Endothelial cell of umbilical vein (primary cell): ENCODE measurements at regions not wholly inside any gene's neighbourhood (a gene's known extent, or its start where the extent isn't known, plus 50 kb on each side); places are given as distances from the start of the nearest gene placed in this dataset.

ENCODE experiments used
- BruUV-seq: library from RNA; stranded (reverse); fragments of 400-500 nt; replicated peaks from 2 replicates; lab custom pipeline; 2021; lab: Mats Ljungman, UMichigan
- CTCF ChIA-PET: fragments of 300-600, 350-600 bp; sonication (Branson Sonifier 250); formaldehyde crosslinking; loops from one replicate; lab custom pipeline; 2021; ENCODE audit warnings: antibody characterized with exemption, inconsistent platforms; lab: Charles Lee
- POLR2A ChIA-PET: fragments of 300-600, 350-600 bp; sonication (Branson Sonifier 250); formaldehyde crosslinking; loops from one replicate; lab custom pipeline; 2021; ENCODE audit warnings: antibody characterized with exemption, inconsistent platforms; lab: Charles Lee
- DNase-seq: peaks from one replicate; pipeline ENCODE4 v3.0.0-alpha.2; 2011; ENCODE audit warnings: low read depth, low spot score
- FAIRE-seq: peaks from 2 replicates; lab custom pipeline; 2011; peaks lifted over from hg19 to GRCh38; lab: Jason Lieb, UNC
- H2AFZ ChIP-seq: 2 replicates; pipeline ENCODE4 v1.6.0; 2012; ENCODE audit warnings: low read depth, low read length, control low read depth, inconsistent platforms
- H3K27ac ChIP-seq: 2 replicates; pipeline ENCODE4 v1.5.1; 2011; ENCODE audit warnings: low read depth, mild to moderate bottlenecking, control low read depth, low read length, moderate library complexity; ENCODE audit not compliant: insufficient read depth
- H3K27me3 ChIP-seq, 2 experiments: 2 replicates each; pipeline versions ENCODE4 v1.6.0 to v1.6.1; 2011; ENCODE audit warnings: low read length in 2 of 2, mixed read lengths in 1 of 2; ENCODE audit not compliant: control insufficient read depth in 2 of 2, insufficient read depth in 2 of 2
- H3K36me3 ChIP-seq, 2 experiments: 2 replicates in 1 of 2; 3 replicates in 1 of 2; pipeline ENCODE4 v1.5.1; 2011; ENCODE audit warnings: low read length in 2 of 2, mild to moderate bottlenecking in 1 of 2, moderate library complexity in 1 of 2; ENCODE audit not compliant: control insufficient read depth in 2 of 2, insufficient read depth in 2 of 2; ENCODE audit errors: extremely low read depth in 1 of 2
- H3K4me1 ChIP-seq: 3 replicates; pipeline ENCODE4 v1.5.1; 2011; ENCODE audit warnings: mild to moderate bottlenecking, low read length; ENCODE audit not compliant: control insufficient read depth, insufficient read depth; ENCODE audit errors: extremely low read depth
- H3K4me2 ChIP-seq: 2 replicates; pipeline ENCODE4 v1.6.1; 2011; ENCODE audit warnings: low read length, control low read depth, mixed read lengths; ENCODE audit not compliant: insufficient read depth
- H3K4me3 ChIP-seq, 3 experiments: fragments of 200-600 bp in 1 of 3; sonication (generic), shearing (Covaris generic) in 1 of 3; replicated peaks in 1 of 3; 2 replicates each; pipeline ENCODE4 v1.5.1; 2011 to 2016; ENCODE audit warnings: control low read depth in 3 of 3, low read length in 3 of 3, mild to moderate bottlenecking in 2 of 3, inconsistent platforms in 1 of 3, low read depth in 1 of 3, moderate library complexity in 1 of 3; ENCODE audit not compliant: insufficient read depth in 1 of 3
- H3K79me2 ChIP-seq: 2 replicates; pipeline ENCODE4 v1.6.0; 2012; ENCODE audit warnings: low read length, inconsistent platforms; ENCODE audit not compliant: control insufficient read depth, insufficient read depth
- H3K9ac ChIP-seq: replicated peaks from 2 replicates; pipeline ENCODE3; 2011; ENCODE audit warnings: low read length, control low read depth; ENCODE audit not compliant: insufficient read depth; ENCODE audit errors: extremely low read depth
- H3K9me1 ChIP-seq: replicated peaks from 3 replicates; pipeline ENCODE4 v1.6.0; 2011; ENCODE audit warnings: mild to moderate bottlenecking, low read length; ENCODE audit not compliant: control insufficient read depth, insufficient read depth; ENCODE audit errors: extremely low read depth
- H3K9me3 ChIP-seq: replicated peaks from 2 replicates; pipeline ENCODE4 v1.5.1; 2012; ENCODE audit warnings: low read length, inconsistent platforms; ENCODE audit not compliant: control insufficient read depth, insufficient read depth
- H4K20me1 ChIP-seq: replicated peaks from 2 replicates; pipeline ENCODE3; 2011; ENCODE audit warnings: mild to moderate bottlenecking, low read length; ENCODE audit not compliant: control insufficient read depth, insufficient read depth; ENCODE audit errors: extremely low read depth
- CTCF ChIP-seq, 2 donors: IDR thresholded peaks; 1 replicate in 1 of 2; 2 replicates in 1 of 2; pipeline ENCODE4 v1.5.1; 2011; ENCODE audit warnings: low read length in 2 of 2, mild to moderate bottlenecking in 2 of 2, moderate library complexity in 2 of 2, control low read depth in 1 of 2, inconsistent platforms in 1 of 2, low read depth in 1 of 2; ENCODE audit not compliant: insufficient read depth in 1 of 2; ENCODE audit errors: extremely low read depth in 1 of 2
- EZH2 ChIP-seq: IDR thresholded peaks from 2 replicates; pipeline ENCODE4 v1.6.1; 2012; ENCODE audit warnings: borderline replicate concordance, low read depth, mild to moderate bottlenecking, moderate library complexity, low read length, inconsistent platforms; ENCODE audit not compliant: severe bottlenecking
- FOS ChIP-seq: IDR thresholded peaks from 2 replicates; pipeline ENCODE4 v1.6.1; 2011; ENCODE audit warnings: mild to moderate bottlenecking, low read length, moderate library complexity, borderline replicate concordance; ENCODE audit not compliant: insufficient read depth
- GATA2 ChIP-seq: IDR thresholded peaks from 2 replicates; pipeline ENCODE4 v1.7.0; 2011; ENCODE audit warnings: low read depth, mild to moderate bottlenecking, moderate library complexity, mixed read lengths, low read length; ENCODE audit not compliant: insufficient read length, insufficient read depth
- JUN ChIP-seq: IDR thresholded peaks from 2 replicates; pipeline ENCODE4 v1.6.1; 2011; ENCODE audit warnings: borderline replicate concordance, low read depth; ENCODE audit not compliant: insufficient read length, insufficient read depth
- MAX ChIP-seq: IDR thresholded peaks from 2 replicates; pipeline ENCODE4 v1.6.1; 2011; ENCODE audit not compliant: insufficient read depth, insufficient read length
- MYC ChIP-seq: IDR thresholded peaks from one replicate; pipeline ENCODE4 v1.6.1; 2011; ENCODE audit warnings: mild to moderate bottlenecking, low read depth, low read length
- POLR2A ChIP-seq: IDR thresholded peaks from 2 replicates; pipeline ENCODE4 v1.6.1; 2012; ENCODE audit warnings: low read depth, mild to moderate bottlenecking, control low read depth, low read length
- POLR2AphosphoS5 ChIP-seq: IDR thresholded peaks from 2 replicates; pipeline ENCODE4 v1.6.1; 2012; ENCODE audit warnings: low read depth, mild to moderate bottlenecking, control low read depth, low read length, moderate library complexity; ENCODE audit not compliant: insufficient read depth
- dilution Hi-C: fragments of 300-500 bp; cut with MboI; formaldehyde crosslinking; loops from one replicate; pipeline ENCODE4 v1.15.0; 2019; ENCODE audit warnings: low sequenced_read_pairs; ENCODE audit not compliant: extremely low pct_ligation_motif_present
- intact Hi-C: fragments of 100-400 bp; cut with micrococcal nuclease; formaldehyde crosslinking; loops from one replicate; pipeline ENCODE4 v1.10.0; 2022

GRCh38 chr3:165568907-165569462 is 268.2 kb downstream of the BCHE start:
- no peak overlapping the region for H3K9ac ChIP-seq
- H3K4me1 ChIP-seq, result no peaks in the 10 kb centered on the region
- no peaks in the 10 kb centered on the region for H4K20me1 ChIP-seq
- H3K79me2 ChIP-seq, result no peaks in the 10 kb centered on the region
- H3K9me1 ChIP-seq, result no peaks in the 10 kb centered on the region
- ChIA-PET POLR2A (no interaction called here), CTCF (no interaction called here)
- no peak overlapping the region for H3K4me2 ChIP-seq
- H3K36me3 ChIP-seq, result no peaks in the 10 kb centered on the region
- dilution Hi-C loops, result no loop called here
- intact Hi-C loops, result no loop called here
- TF ChIP-seq GATA2, result no peak
- TF ChIP-seq MYC, result no peak
- no peak for TF ChIP-seq CTCF (IDR thresholded peaks at IDR 0.05; ENCODE audit: extremely low read depth in 1 of 2, insufficient read depth in 1 of 2, low read depth in 1 of 2, low read length in 2 of 2)
- TF ChIP-seq POLR2AphosphoS5, result no peak
- TF ChIP-seq FOS, result no peak
- no peak for TF ChIP-seq EZH2
- no peak for TF ChIP-seq MAX
- no peak for TF ChIP-seq JUN
- no peak for TF ChIP-seq POLR2A
- DNase-seq (no peak), FAIRE-seq (no peak)
- H3K9me3 ChIP-seq, result no peaks in the 10 kb centered on the region
- no peak overlapping the region for H3K4me3 ChIP-seq
- no peaks in the 10 kb centered on the region for H3K27me3 ChIP-seq
- H3K27ac ChIP-seq, result no peak overlapping the region
- H2AFZ ChIP-seq, result no peak overlapping the region
- BruUV-seq, result no TSS peak
